ENCODE measurements at regions not wholly inside any gene's neighbourhood (a gene's known extent, or its start where the extent isn't known, plus 50 kb on each side); places are given as distances from the start of the nearest gene placed in this dataset.
"Not testable (repeated sequence)": the region's sequence is repeated elsewhere in the genome, so short reads cannot be mapped to it uniquely, and the experiment has no call there.

- not testable (repeated sequence) for TF ChIP-seq POLR2A (IDR thresholded peaks at IDR 0.05; ENCODE audit: low read depth, low read length); TAF1 (IDR thresholded peaks at IDR 0.05; ENCODE audit: borderline replicate concordance, low read depth, low read length); POLR2AphosphoS5 (IDR thresholded peaks at IDR 0.05; ENCODE audit: low read depth, low read length)
These were observed 103.4 kb upstream of the LARP1 start for GRCh38 chr5:154651795-154652194.

All from GM12892 (cell line).